HG03558 (cell line): ENCODE measurements at regions not wholly inside any gene's neighbourhood (a gene's known extent, or its start where the extent isn't known, plus 50 kb on each side); places are given as distances from the start of the nearest gene placed in this dataset.
"Not testable (repeated sequence)": the region's sequence is repeated elsewhere in the genome, so short reads cannot be mapped to it uniquely, and the experiment has no call there.

Source experiments
- ATAC-seq: cut with Tn5 transposase; IDR thresholded peaks from one replicate; pipeline ENCODE4 v1.9.1; 2021; ENCODE audit warnings: moderate number of reproducible peaks; ENCODE audit not compliant: unreplicated experiment; ENCODE audit errors: extremely low read depth

DNA sequence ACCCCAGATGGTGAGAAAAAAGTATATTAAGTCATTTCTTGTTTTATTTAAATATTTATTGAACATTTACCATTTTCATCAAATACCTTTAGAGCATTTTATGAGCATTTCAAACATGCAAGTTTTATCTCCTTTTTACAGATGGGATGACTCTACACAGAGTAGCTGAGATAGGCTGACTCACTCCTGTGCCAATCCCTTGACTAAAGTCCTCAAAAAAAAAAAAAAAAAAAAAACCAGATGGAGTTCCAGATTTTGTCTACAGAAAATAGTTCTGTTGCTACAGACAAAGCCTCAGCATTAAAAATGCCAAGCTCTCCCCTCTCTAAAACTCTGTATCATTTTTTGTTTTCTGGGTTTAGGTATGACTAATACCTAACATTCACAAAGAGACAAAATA lies 303.0 kb upstream of the PLD5 start:
- ATAC-seq = no peak

DNA sequence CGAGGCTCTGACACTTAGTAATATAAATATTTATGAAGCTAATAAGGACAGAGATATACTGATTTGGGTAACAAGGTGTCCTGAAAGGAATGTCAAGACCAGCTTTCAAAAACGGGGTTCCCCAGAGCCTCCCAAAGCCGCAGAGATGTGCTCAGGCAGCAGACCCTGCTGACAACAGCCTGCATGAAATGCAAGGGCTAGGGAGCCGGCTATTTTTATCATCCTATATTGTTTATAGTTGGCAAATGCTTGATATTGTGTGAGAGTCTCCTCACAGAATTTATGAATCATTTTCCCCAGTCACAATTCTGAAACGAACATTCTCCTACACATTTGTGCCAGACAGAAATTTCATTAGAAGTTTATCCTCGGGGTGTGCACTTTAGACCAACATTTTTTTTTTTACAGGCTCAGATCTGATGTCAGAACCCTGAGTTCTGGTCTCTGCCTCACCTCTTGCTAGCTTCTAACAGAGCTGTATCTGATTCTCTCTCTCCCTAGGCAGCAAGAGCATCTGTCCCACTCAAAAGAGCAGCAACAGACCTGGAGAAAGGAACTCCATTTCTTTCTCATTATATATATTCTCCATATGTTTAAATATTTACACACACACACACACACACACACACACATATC lies 302.3 kb upstream of the PLD5 start:
- no peak for ATAC-seq

DNA sequence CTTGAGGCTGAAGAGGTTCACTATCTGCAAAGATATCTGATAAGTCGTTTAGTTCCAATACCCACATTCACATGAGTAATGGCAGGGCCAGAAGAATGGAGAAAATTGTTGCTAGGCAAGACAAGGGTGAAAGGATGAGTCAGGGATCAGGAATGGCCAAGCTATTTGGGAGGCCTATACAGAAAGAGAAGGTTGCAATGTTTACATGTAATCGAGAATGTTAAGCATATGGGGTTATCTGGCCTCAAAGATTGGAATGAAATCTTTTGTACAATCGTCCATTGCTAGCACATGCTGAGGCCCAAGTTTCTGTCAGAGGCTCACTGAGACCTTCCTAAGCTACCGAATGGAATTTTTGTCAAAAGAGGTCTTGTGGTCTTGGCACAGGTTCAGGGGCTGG lies 299.9 kb upstream of the PLD5 start:
- no peak for ATAC-seq

GRCh38 chr1:242813490-242814091 lies 289.1 kb upstream of the PLD5 start:
- ATAC-seq = peak; percentile 81

DNA sequence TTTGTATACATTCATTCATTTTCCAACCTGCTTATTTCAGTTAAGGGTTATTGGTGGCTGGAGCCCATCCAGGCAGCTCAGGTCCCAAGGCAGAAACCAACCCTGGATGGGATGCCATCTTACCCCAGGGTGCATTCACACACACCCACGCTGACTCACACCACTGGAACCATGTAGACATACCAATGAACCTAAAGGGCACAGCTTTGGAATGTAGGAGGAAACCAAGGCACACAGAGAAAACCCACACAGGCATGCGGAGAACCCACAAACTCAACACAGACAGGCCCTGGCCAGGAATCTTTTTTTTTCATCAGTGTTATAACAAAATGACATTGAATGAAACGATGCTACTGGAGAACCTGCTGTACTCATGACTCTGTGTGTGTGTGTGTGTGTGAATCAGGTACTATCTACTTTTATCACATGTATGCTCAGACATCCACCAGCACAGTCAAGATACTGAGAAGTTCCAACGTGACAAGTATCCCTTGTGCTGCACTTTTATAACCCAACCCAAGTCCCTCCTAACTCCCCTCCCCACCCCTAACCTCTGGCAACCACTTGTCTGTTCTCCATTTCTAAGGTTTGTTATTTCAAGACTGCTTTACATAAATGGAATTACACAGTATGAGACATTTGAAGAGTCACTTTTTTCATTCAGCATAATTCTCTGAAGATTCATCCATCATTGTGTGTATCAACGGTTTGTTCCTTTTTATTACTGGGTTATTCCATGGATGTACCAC lies 286.8 kb upstream of the PLD5 start:
- ATAC-seq = no peak

- no peak for ATAC-seq
Measured at GRCh38 chr1:242806324-242806723, 281.8 kb upstream of the PLD5 start.

- ATAC-seq = not testable (repeated sequence)
Measured at GRCh38 chr1:242805360-242805759, 280.9 kb upstream of the PLD5 start.

- no peak for ATAC-seq
Measured at GRCh38 chr1:242802973-242803372, 278.5 kb upstream of the PLD5 start.

DNA sequence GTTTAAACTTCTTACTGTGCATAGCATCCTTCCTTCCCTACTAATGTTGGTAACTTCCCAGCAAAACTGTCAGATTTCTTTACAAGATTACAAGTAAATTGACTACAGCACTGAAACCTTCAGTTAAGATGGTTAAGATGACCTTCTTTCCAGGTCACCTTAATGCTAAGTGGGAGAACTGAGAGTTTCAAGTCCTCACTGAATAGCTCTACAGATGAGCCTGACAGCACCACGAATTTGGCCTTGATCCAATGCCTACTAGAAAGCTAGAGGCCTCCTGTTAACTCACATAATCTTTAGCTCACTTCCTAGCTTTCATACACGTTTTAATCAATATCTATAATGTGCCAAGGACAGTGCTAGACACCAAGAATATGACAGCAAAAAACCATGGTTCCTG lies 276.0 kb upstream of the PLD5 start:
- no peak for ATAC-seq

- no peak for ATAC-seq
Measured at GRCh38 chr1:242797856-242798255, 273.4 kb upstream of the PLD5 start.

DNA sequence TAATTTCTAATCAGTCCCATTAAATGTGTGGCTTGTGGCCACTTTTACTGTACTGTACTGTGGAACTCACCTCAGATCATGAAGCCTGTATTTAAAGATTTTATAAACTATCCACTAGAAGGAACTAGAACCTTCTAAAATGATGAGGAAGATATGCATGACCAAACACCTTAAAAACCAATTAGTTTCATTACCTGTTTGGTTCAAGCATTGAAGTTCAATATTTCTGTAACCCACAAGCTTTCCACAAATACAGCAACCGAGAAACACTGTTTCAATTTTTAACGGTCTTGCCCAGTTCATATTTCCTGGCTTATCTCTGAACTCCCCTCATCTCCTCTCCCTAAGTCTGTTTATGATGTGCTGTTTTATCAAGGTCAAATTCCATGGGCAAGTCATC lies 264.3 kb upstream of the PLD5 start:
- ATAC-seq = peak; percentile 68

- ATAC-seq = no peak
Measured at GRCh38 chr1:242787968-242788367, 263.5 kb upstream of the PLD5 start.

DNA sequence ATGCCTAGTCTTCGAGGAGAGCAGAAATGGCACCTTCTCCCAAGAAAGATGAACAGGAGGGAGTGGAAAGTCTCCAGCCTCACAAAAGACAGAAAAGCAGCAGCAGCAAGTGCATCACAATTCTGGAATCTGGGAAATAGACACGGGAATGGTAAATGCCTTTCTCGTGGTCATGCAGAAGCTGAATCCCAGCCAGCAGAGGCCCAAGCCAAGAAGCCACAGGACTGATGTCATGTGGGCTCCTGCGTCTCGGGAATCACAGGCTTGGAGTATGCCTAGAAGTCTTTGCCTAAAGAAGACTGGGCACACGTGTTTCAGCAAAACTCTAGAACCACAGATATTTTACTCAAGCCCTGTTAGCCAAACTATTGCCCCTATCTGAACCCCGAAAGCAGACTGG lies 260.3 kb upstream of the PLD5 start:
- ATAC-seq = no peak

DNA sequence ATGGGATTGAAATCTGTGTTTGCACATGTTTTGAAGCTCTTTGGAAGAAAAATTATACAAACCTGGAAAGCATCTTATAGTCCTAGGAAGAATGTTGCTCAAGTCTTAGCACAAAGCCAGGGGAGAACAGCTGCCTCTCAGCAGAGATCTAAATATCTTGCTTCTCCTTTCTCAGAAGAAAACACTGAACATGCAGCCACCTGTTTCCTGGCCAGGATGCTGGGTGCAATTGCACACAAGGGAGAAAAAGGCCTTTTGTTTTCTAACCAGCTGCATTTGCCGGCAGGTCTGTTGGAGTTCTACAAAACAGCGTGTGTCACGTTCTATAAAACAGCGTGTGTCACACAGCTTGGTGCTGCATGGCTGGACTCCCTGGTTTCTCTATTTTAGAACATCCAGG lies 259.6 kb upstream of the PLD5 start:
- peak; percentile 59 for ATAC-seq

DNA sequence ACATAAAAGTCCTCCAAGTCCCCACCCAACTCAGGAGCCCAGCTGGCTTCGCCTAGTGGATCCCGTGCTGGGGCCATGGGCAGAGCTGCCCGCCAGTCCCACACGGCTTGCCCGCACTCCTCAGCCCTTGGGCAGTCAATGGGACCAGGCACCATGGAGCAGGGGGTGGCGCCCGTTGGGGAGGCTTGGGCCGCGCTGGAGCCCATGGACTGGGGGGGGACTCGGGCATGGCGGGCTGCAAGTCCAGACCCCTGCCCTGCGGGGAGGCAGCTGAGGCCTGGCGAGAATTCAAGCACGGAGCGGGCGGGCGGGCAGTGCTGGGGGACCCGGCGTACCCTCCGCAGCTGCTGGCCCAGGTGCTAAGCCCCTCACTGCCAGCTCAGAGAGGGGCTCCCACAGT lies 249.8 kb upstream of the PLD5 start:
- no peak for ATAC-seq

GRCh38 chr1:242770366-242770765 lies 245.9 kb upstream of the PLD5 start:
- no peak for ATAC-seq

DNA sequence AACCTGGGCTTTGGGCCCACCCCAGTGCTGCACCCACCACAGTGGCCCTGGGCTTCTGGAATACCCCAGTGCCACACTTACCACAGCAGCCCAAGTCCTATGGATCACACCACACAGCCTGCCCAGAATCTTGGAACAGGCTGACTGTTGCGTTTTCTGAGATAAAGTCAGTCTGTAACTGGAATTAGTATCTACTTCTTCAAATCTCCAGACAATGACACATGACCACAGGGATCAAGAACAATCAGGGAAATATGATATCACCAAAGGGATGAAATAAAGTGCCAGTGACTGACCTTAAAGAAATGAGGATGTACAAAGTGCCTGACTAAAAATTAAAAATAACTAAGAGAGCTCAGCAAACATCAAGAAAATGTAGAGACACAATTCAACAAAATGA lies 239.7 kb upstream of the PLD5 start:
- ATAC-seq = no peak

DNA sequence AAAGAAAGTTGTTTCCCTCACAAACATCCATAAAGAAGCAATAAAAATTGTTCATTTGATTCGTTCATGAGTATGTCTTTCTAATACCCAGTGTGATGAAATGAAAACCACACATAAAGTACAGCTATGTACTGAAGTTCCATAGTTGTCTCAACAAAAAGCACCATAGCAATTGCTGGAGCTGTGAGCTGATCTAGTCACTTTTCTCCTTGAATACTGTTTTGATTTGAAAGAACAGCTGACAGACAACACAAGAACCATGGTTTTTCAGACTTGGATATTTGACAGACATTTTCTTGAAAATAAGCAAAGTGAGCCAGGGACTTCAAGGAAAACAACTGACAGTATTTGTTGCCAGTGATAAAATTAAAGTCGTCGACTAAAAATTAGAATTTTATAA lies 237.1 kb upstream of the PLD5 start:
- no peak for ATAC-seq

- no peak for ATAC-seq
Measured at GRCh38 chr1:242754926-242755325, 230.4 kb upstream of the PLD5 start.

DNA sequence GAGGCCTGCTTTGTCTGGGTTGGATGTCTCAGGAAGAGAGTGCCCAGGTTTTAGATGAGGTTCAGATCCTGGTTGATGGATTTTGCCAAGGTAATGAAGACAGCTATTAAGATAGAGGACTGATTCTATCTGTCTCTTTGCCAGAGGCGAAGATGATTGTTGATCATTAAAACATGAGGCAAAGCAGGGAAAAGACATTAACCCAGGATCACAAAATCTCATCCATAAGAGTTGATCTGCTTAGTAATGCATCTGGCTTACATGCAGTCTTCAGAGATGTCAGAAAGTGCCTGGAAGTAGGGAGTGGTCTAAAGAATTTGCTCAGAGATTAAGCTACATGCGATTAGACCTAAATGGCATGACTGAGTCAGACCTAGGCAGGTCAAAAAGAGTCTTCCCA lies 229.6 kb upstream of the PLD5 start:
- no peak for ATAC-seq

GRCh38 chr1:242747233-242747632 lies 222.7 kb upstream of the PLD5 start:
- ATAC-seq = no peak

DNA sequence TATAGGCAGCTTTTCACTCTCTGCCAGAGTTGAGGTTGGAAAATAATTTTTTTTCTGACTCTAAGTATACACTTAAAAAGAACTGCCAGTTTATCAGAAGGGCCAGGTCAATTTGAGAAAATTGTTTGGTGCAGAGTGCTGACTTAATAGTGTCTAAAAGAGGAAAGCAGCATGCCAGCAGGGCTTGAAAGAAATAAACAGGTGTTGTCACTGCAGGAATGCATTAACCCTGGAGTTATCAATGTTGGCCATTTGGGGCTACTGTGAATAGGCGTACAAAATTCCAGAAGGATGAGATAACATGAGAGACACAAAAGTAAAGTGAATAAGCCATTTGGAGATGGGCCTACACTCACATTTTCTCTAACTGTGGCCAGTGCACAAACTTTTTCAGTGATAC lies 220.6 kb upstream of the PLD5 start:
- ATAC-seq = no peak
